DOHH2 (cell line): ENCODE measurements at regions not wholly inside any gene's neighbourhood (a gene's known extent, or its start where the extent isn't known, plus 50 kb on each side); places are given as distances from the start of the nearest gene placed in this dataset.

Experiments
- H3F3A ChIP-seq: fragments of 200-600 bp; sonication (generic), shearing (Covaris generic); 2 replicates; pipeline ENCODE4 v1.6.0; 2016; ENCODE audit warnings: antibody characterized with exemption, mild to moderate bottlenecking; ENCODE audit not compliant: control insufficient read depth, insufficient read depth
- H3K27ac ChIP-seq: fragments of 200-600 bp; sonication (generic); 2 replicates; pipeline ENCODE4 v1.5.1; 2014; ENCODE audit warnings: low read depth, mild to moderate bottlenecking, low read length, moderate library complexity
- H3K27me3 ChIP-seq: fragments of 200-600 bp; sonication (generic); 2 replicates; pipeline ENCODE4 v1.6.1; 2014; ENCODE audit warnings: mild to moderate bottlenecking, low read length, mixed read lengths; ENCODE audit not compliant: control insufficient read depth
- H3K36me3 ChIP-seq: fragments of 200-600 bp; sonication (generic); 2 replicates; pipeline ENCODE4 v1.6.1; 2014; ENCODE audit warnings: mild to moderate bottlenecking, low read length, moderate library complexity, mixed read lengths; ENCODE audit not compliant: control insufficient read depth
- H3K4me1 ChIP-seq: fragments of 200-600 bp; sonication (generic); 2 replicates; pipeline ENCODE4 v1.6.1; 2014; ENCODE audit warnings: mild to moderate bottlenecking, low read length, mixed read lengths; ENCODE audit not compliant: control insufficient read depth
- H3K4me2 ChIP-seq: fragments of 200-600 bp; sonication (generic); 2 replicates; pipeline ENCODE4 v1.6.0; 2014; ENCODE audit warnings: mild to moderate bottlenecking, low read length, moderate library complexity
- H3K4me3 ChIP-seq: fragments of 200-600 bp; sonication (generic); 2 replicates; pipeline ENCODE4 v1.5.1; 2014; ENCODE audit warnings: mild to moderate bottlenecking, low read length, mixed read lengths
- H3K79me2 ChIP-seq: fragments of 200-600 bp; sonication (generic); 2 replicates; pipeline ENCODE4 v1.6.1; 2014; ENCODE audit warnings: mild to moderate bottlenecking, low read length, mixed read lengths; ENCODE audit not compliant: control insufficient read depth
- H3K9me2 ChIP-seq: fragments of 200-600 bp; sonication (generic); replicated peaks from 2 replicates; pipeline ENCODE4 v1.6.1; 2014; ENCODE audit warnings: mild to moderate bottlenecking, low read length, mixed read lengths; ENCODE audit not compliant: control insufficient read depth
- H3K9me3 ChIP-seq: fragments of 200-600 bp; sonication (generic); 2 replicates; pipeline ENCODE4 v1.6.1; 2014; ENCODE audit warnings: antibody characterized with exemption, low read length, mixed read lengths; ENCODE audit not compliant: control insufficient read depth, insufficient read depth
- H4K20me1 ChIP-seq: fragments of 200-600 bp; sonication (generic); 2 replicates; pipeline ENCODE4 v1.6.0; 2014; ENCODE audit warnings: low read depth, mild to moderate bottlenecking, antibody characterized with exemption, low read length, moderate library complexity; ENCODE audit not compliant: control insufficient read depth, insufficient read depth
- EZH2phosphoT487 ChIP-seq: fragments of 200-600 bp; sonication (generic); IDR thresholded peaks from 2 replicates; pipeline ENCODE4 v1.6.1; 2017; ENCODE audit warnings: borderline replicate concordance, mild to moderate bottlenecking, antibody characterized with exemption, low read length, moderate library complexity, mixed read lengths
- TF ChIP-seq, protein P1 (sequence below): fragments of 200-600 bp; sonication (generic); IDR thresholded peaks from one replicate; pipeline ENCODE4 v1.5.1; 2014; ENCODE audit warnings: antibody characterized with exemption, mild to moderate bottlenecking, low read depth, low read length; ENCODE audit not compliant: poor library complexity, severe bottlenecking

DNA sequence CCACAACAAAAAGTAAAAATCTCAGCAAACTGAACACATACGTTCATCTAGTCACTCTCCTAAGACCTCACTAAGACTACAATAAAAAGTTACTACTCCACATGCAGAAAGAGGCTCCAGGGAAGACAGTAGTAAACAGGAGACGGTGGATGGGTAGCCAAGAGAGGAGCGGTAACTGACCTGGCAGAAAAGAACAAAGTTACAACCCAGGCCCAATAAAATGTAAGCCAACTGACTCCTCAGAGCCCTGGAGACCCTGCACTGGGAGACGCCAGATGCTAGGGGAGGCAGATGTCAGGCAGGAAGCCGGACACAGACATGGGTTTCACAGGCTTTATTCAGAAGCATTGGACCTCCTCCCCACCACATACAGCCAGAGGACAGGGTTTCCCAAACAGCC is 181.1 kb upstream of the NFE2L3 start:
- no peaks in the 10 kb centered on the region for H3K36me3 ChIP-seq
- H4K20me1 ChIP-seq = no peaks in the 10 kb centered on the region
- H3K4me1 ChIP-seq = peaks cover 22% of the 10 kb centered on the region
- H3F3A ChIP-seq = no peaks in the 10 kb centered on the region
- H3K27me3 ChIP-seq = peaks cover 57% of the 10 kb centered on the region
- H3K4me3 ChIP-seq = no peak overlapping the region
- TF ChIP-seq, protein P1, sequence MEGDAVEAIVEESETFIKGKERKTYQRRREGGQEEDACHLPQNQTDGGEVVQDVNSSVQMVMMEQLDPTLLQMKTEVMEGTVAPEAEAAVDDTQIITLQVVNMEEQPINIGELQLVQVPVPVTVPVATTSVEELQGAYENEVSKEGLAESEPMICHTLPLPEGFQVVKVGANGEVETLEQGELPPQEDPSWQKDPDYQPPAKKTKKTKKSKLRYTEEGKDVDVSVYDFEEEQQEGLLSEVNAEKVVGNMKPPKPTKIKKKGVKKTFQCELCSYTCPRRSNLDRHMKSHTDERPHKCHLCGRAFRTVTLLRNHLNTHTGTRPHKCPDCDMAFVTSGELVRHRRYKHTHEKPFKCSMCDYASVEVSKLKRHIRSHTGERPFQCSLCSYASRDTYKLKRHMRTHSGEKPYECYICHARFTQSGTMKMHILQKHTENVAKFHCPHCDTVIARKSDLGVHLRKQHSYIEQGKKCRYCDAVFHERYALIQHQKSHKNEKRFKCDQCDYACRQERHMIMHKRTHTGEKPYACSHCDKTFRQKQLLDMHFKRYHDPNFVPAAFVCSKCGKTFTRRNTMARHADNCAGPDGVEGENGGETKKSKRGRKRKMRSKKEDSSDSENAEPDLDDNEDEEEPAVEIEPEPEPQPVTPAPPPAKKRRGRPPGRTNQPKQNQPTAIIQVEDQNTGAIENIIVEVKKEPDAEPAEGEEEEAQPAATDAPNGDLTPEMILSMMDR = no peak
- TF ChIP-seq EZH2phosphoT487 = no peak
- no peak overlapping the region for H3K27ac ChIP-seq
- no peaks in the 10 kb centered on the region; the same call in 1 of the 2 replicates for H3K9me2 ChIP-seq
- no peaks in the 10 kb centered on the region for H3K9me3 ChIP-seq
- H3K4me2 ChIP-seq = no peak overlapping the region
- H3K79me2 ChIP-seq = no peaks in the 10 kb centered on the region

GRCh38 chr7:25976630-25977029 is 175.4 kb upstream of the NFE2L3 start:
- H3K4me2 ChIP-seq = no peak overlapping the region
- no peaks in the 10 kb centered on the region for H3K36me3 ChIP-seq
- no peaks in the 10 kb centered on the region for H4K20me1 ChIP-seq
- H3K9me2 ChIP-seq = no peaks in the 10 kb centered on the region
- no peak overlapping the region for H3K4me3 ChIP-seq
- H3F3A ChIP-seq = no peaks in the 10 kb centered on the region
- H3K79me2 ChIP-seq = no peaks in the 10 kb centered on the region
- no peak overlapping the region for H3K27ac ChIP-seq
- no peak for TF ChIP-seq EZH2phosphoT487
- TF ChIP-seq, protein P1 = no peak
- H3K9me3 ChIP-seq = peaks cover 5% of the 10 kb centered on the region
- H3K4me1 ChIP-seq = no peaks in the 10 kb centered on the region
- peaks cover 20% of the 10 kb centered on the region for H3K27me3 ChIP-seq

DNA sequence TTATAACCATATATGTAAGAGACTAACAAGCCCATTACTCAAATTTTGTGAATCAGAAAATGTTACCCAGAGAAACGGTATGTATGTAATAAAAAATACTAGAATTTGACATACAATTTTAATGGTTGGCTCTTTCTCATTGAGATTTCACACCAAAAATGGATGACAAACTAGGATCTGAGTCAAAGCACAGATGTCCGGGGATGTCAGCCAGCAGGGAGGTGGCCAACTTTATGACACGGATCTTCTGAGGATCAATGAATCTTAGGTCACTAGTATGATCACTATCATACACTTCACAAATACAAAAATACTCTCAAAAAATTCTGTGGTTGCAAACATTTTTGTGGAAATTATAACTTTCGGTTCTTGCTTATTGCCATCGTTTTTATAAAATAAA is 173.5 kb upstream of the NFE2L3 start:
- H3K27ac ChIP-seq = no peak overlapping the region
- no peaks in the 10 kb centered on the region for H4K20me1 ChIP-seq
- H3K4me1 ChIP-seq = no peaks in the 10 kb centered on the region
- no peak overlapping the region for H3K4me2 ChIP-seq
- TF ChIP-seq, protein P1 = no peak
- TF ChIP-seq EZH2phosphoT487 = no peak
- H3K79me2 ChIP-seq = no peaks in the 10 kb centered on the region
- peaks cover 5% of the 10 kb centered on the region for H3K9me3 ChIP-seq
- H3K9me2 ChIP-seq = no peaks in the 10 kb centered on the region
- H3K36me3 ChIP-seq = no peaks in the 10 kb centered on the region
- no peaks in the 10 kb centered on the region for H3F3A ChIP-seq
- H3K27me3 ChIP-seq = peaks cover 15% of the 10 kb centered on the region
- H3K4me3 ChIP-seq = no peak overlapping the region

DNA sequence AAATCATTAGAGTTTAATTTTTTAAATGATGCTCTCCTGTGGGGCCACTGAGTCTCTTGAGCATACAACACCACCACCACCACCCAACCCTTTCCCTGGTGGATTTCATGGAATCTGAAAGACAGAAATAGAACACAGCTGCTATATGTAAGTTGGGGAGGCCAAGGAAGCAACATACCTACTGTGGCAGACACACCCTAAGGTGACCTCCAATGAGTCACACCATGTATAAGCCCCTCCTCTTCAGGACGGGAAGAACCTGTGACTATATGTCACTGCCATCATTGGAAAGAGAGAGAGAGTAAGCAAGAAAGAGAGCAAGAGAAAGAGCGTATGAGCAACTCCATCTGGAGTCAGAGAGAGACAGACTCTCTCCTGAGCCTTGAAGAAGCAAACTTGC is 172.4 kb upstream of the NFE2L3 start:
- H3K36me3 ChIP-seq = no peaks in the 10 kb centered on the region
- H3K27me3 ChIP-seq = peaks cover 14% of the 10 kb centered on the region; the same call in 1 of the 2 replicates
- no peak overlapping the region for H3K4me2 ChIP-seq
- H4K20me1 ChIP-seq = no peaks in the 10 kb centered on the region
- no peak overlapping the region for H3K27ac ChIP-seq
- H3K4me3 ChIP-seq = no peak overlapping the region
- H3K4me1 ChIP-seq = no peaks in the 10 kb centered on the region
- H3K9me2 ChIP-seq = no peaks in the 10 kb centered on the region
- H3K79me2 ChIP-seq = no peaks in the 10 kb centered on the region
- H3K9me3 ChIP-seq = peaks cover 5% of the 10 kb centered on the region
- no peaks in the 10 kb centered on the region for H3F3A ChIP-seq
- TF ChIP-seq, protein P1 = no peak
- no peak for TF ChIP-seq EZH2phosphoT487
